Ascending aorta (tissue), 2 donors: ENCODE measurements at regions not wholly inside any gene's neighbourhood (a gene's known extent, or its start where the extent isn't known, plus 50 kb on each side); places are given as distances from the start of the nearest gene placed in this dataset.

ENCODE experiments used
- DNase-seq, 2 donors: peaks; one replicate each; pipeline ENCODE4 v3.0.0-alpha.2; 2019; ENCODE audit warnings: low spot score in 2 of 2
- H3K27ac ChIP-seq, 2 donors: fragments of 200-600 bp; sonication (generic); one replicate each; pipeline ENCODE4 v1.5.1; 2016 to 2017; ENCODE audit warnings: mild to moderate bottlenecking in 1 of 2
- H3K27me3 ChIP-seq: fragments of 200-600 bp; sonication (generic); one replicate; pipeline ENCODE4 v1.5.1; 2017
- H3K36me3 ChIP-seq, 2 donors: fragments of 200-600 bp; sonication (generic); one replicate each; pipeline ENCODE4 v1.5.1; 2016
- H3K4me1 ChIP-seq, 2 donors: fragments of 200-600 bp; sonication (generic); one replicate each; pipeline ENCODE4 v1.5.1; 2016 to 2017; ENCODE audit warnings: mild to moderate bottlenecking in 1 of 2
- H3K4me3 ChIP-seq, 2 donors: fragments of 200-600 bp; sonication (generic); one replicate each; pipeline ENCODE4 v1.5.1; 2016 to 2017; ENCODE audit warnings: mild to moderate bottlenecking in 1 of 2
- H3K9me3 ChIP-seq, 2 donors: fragments of 200-600 bp; sonication (generic); one replicate each; pipeline ENCODE4 v1.5.1; 2016
- intact Hi-C: fragments of 100-400 bp; cut with DNase I; formaldehyde crosslinking; loops from one replicate; pipeline ENCODE4 v1.15.1; 2023
- TF ChIP-seq, protein P1 (sequence below), 3 experiments: fragments of 200-600 bp in 2 of 3; fragments of 450-650 bp in 1 of 3; sonication (generic) in 2 of 3; IDR thresholded peaks; one replicate each; pipeline ENCODE4 v1.5.1; 2016 to 2019; ENCODE audit warnings: antibody characterized with exemption in 3 of 3, mild to moderate bottlenecking in 1 of 3, moderate library complexity in 1 of 3

DNA sequence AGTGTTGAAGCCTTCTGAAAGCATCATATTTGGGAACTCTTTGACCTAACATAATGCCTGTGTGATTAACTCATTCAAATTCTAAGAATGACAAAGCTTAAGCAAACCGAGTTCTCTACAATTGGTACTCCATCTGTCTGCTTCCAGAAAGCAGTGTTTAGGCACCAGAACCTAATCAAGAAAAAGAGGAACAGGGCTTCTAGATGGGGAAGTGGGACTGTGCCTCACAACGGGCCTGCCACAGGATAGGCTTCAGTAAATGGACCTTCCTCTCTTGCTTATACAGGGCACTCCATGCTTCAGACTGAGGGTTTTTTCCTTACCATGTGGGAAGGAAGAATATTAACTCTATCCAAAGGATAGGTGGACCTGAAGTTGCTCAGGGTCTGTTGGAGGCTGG is 808.1 kb downstream of the XPNPEP1 start:
- TF ChIP-seq, protein P1, sequence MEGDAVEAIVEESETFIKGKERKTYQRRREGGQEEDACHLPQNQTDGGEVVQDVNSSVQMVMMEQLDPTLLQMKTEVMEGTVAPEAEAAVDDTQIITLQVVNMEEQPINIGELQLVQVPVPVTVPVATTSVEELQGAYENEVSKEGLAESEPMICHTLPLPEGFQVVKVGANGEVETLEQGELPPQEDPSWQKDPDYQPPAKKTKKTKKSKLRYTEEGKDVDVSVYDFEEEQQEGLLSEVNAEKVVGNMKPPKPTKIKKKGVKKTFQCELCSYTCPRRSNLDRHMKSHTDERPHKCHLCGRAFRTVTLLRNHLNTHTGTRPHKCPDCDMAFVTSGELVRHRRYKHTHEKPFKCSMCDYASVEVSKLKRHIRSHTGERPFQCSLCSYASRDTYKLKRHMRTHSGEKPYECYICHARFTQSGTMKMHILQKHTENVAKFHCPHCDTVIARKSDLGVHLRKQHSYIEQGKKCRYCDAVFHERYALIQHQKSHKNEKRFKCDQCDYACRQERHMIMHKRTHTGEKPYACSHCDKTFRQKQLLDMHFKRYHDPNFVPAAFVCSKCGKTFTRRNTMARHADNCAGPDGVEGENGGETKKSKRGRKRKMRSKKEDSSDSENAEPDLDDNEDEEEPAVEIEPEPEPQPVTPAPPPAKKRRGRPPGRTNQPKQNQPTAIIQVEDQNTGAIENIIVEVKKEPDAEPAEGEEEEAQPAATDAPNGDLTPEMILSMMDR (IDR thresholded peaks at IDR 0.05): no peak
- H3K27me3 ChIP-seq: no peaks in the 10 kb centered on the region
- H3K27ac ChIP-seq: no peak overlapping the region
- H3K4me3 ChIP-seq: no peak overlapping the region
- intact Hi-C loops: no loop called here
- no peaks in the 10 kb centered on the region for H3K36me3 ChIP-seq
- H3K4me1 ChIP-seq: no peaks in the 10 kb centered on the region
- no peaks in the 10 kb centered on the region for H3K9me3 ChIP-seq
- DNase-seq: no peak

DNA sequence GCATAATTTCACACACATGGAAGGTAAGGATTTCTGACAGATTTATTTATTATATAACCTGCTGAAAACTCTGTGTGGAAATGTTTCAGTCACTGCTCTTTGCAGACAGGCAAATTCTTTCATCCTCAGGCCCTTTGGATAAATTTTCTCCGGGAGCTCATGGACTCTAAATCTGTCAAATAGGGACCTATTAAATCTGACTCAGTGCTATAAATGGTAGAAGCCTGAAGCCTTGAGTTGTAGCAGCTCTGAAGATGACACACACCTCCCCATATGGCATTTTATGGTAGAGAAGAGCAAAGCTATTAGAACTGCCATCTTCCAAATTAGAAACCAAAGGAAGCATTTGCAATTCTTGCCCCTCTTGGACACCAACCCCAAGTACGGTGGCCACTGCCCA is 808.7 kb downstream of the XPNPEP1 start:
- no peak for DNase-seq
- intact Hi-C loops: no loop called here
- H3K36me3 ChIP-seq: no peaks in the 10 kb centered on the region
- H3K4me1 ChIP-seq: no peaks in the 10 kb centered on the region
- no peak overlapping the region for H3K27ac ChIP-seq
- TF ChIP-seq, protein P1 (IDR thresholded peaks at IDR 0.05): no peak
- H3K27me3 ChIP-seq: no peaks in the 10 kb centered on the region
- H3K4me3 ChIP-seq: no peak overlapping the region
- H3K9me3 ChIP-seq: no peaks in the 10 kb centered on the region

DNA sequence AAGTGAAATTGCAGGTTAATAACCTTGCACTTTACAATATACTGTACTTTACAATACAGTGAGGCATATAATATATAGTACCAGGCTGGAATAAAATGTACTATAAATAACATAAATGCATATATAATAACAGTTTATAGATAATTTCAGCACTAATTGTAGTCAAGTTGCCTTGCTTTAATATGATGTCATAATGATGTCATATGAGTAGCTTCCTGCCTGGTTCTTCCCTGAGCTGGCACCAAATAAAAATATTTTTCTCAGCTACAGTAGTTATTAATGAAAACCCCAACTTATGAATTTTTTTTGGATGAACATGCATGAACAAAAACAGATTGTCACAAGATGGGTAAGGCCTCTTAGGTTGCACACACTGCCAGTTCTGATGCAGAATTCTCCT is 816.7 kb downstream of the XPNPEP1 start:
- Histone ChIP-seq H3K27ac (no peak overlapping the region), H3K27me3 (no peaks in the 10 kb centered on the region), H3K4me3 (no peak overlapping the region), H3K36me3 (no peaks in the 10 kb centered on the region), H3K9me3 (no peaks in the 10 kb centered on the region), H3K4me1 (no peaks in the 10 kb centered on the region)
- TF ChIP-seq, protein P1 (IDR thresholded peaks at IDR 0.05): no peak
- intact Hi-C loops: no loop called here
- no peak for DNase-seq

DNA sequence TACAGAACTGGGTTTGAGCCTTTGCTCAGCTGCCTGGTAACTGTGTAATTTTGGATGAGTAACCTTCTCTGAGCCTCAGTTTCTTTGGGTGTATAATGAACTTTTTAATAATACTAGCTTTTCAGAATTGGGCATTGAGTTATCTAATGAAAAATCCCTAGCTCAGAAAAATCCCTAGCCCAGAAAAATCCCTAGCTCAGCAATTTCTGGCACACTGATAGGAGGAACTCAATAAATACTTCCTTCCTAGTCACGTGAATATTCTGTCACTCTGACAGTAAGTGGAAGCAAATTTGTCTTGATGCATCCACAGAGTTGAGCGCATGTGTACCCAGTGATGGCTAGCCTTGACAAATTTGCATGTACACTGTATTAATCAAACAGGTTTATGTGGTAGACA is 817.6 kb downstream of the XPNPEP1 start:
- no peak for DNase-seq
- H3K27ac ChIP-seq: no peak overlapping the region
- intact Hi-C loops: no loop called here

DNA sequence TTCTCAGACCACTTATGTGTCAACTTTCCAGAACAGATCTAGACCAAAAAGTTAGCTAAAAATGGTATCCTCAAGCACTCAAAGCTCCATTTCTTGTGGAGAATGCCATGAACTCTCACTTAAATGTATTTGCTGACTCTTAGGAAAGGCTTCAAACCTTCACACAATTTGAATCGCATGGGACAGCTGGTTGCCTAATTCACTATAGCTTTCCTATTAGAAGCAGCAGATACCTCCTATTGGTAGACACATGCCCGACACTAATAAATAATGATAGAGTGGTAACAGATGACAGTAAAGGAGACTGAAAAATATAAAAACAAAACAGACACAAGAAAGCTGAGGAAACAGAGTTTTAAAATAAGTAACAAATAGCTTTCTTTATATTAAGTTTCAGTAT is 818.5 kb downstream of the XPNPEP1 start:
- no peak for DNase-seq
- Histone ChIP-seq H3K36me3 (no peaks in the 10 kb centered on the region), H3K4me3 (no peak overlapping the region), H3K27me3 (no peaks in the 10 kb centered on the region), H3K27ac (no peak overlapping the region), H3K9me3 (no peaks in the 10 kb centered on the region), H3K4me1 (no peaks in the 10 kb centered on the region)
- TF ChIP-seq, protein P1 (IDR thresholded peaks at IDR 0.05): no peak
- intact Hi-C loops: no loop called here

More for the DNA sequence above, 817.6 kb downstream of the XPNPEP1 start:
- TF ChIP-seq, protein P1 (IDR thresholded peaks at IDR 0.05): no peak
- Histone ChIP-seq H3K27me3 (no peaks in the 10 kb centered on the region), H3K36me3 (no peaks in the 10 kb centered on the region), H3K4me3 (no peak overlapping the region), H3K4me1 (no peaks in the 10 kb centered on the region), H3K9me3 (no peaks in the 10 kb centered on the region)

DNA sequence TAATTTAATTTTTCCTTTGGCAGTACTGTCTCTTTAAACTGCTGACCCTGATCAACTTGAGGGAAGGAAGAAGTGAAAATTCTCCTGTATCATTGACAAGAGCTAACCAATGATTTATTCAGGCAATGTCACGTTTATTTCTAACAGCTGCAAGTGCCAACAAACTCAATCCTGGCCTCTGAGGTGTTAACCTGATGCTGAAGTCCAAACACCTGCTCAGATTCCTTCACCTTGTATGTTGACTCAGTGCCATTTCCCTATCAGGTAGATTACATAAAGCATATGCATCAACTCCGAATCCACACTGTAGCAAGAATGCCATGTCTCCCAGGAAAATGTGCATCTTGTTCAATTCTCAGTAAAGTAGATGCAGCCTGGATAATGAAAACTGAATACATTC is 820.0 kb downstream of the XPNPEP1 start:
- TF ChIP-seq, protein P1 (IDR thresholded peaks at IDR 0.05): no peak
- H3K9me3 ChIP-seq: no peaks in the 10 kb centered on the region
- H3K27me3 ChIP-seq: no peaks in the 10 kb centered on the region
- H3K4me1 ChIP-seq: no peaks in the 10 kb centered on the region
- DNase-seq: no peak
- H3K36me3 ChIP-seq: no peaks in the 10 kb centered on the region
- H3K4me3 ChIP-seq: no peak overlapping the region
- intact Hi-C loops: no loop called here
- H3K27ac ChIP-seq: no peak overlapping the region
